Stomach (tissue), 8 donors: ENCODE measurements at regions not wholly inside any gene's neighbourhood (a gene's known extent, or its start where the extent isn't known, plus 50 kb on each side); places are given as distances from the start of the nearest gene placed in this dataset.

Source experiments
- DNase-seq, 2 donors: peaks; one replicate each; pipeline versions ENCODE4 v3.0.0 to v3.0.0-alpha.2; 2013 to 2019
- H3K27ac ChIP-seq, 5 donors: fragments of 200-600 bp in 4 of 5; sonication (generic) in 4 of 5; one replicate each; pipeline ENCODE4 v1.5.1; 2013 to 2019; ENCODE audit warnings: mild to moderate bottlenecking in 1 of 5, moderate library complexity in 1 of 5
- H3K27me3 ChIP-seq, 3 donors: fragments of 200-600 bp; sonication (generic); one replicate each; pipeline ENCODE4 v1.5.1; 2017 to 2019; ENCODE audit warnings: mixed run types in 1 of 3
- H3K36me3 ChIP-seq, 4 donors: fragments of 200-600 bp; sonication (generic); 1 replicate in 3 of 4; 2 replicates in 1 of 4; pipeline ENCODE4 v1.5.1; 2016 to 2019
- H3K4me1 ChIP-seq, 4 donors: fragments of 200-600 bp; sonication (generic); one replicate each; pipeline ENCODE4 v1.5.1; 2016 to 2019
- H3K4me3 ChIP-seq, 4 donors: fragments of 200-600 bp; sonication (generic) in 3 of 4; one replicate each; pipeline ENCODE4 v1.5.1; 2016 to 2019; ENCODE audit warnings: mild to moderate bottlenecking in 1 of 4
- H3K9me3 ChIP-seq, 4 donors: fragments of 200-600 bp; sonication (generic); one replicate each; pipeline ENCODE4 v1.5.1; 2016 to 2019
- CTCF ChIP-seq, 7 experiments: fragments of 450-650 bp in 4 of 7; fragments of 200-600 bp in 3 of 7; sonication (generic) in 3 of 7; IDR thresholded peaks; one replicate each; pipeline ENCODE4 v1.5.1; 2016 to 2019; ENCODE audit warnings: antibody characterized with exemption in 7 of 7, control low read depth in 2 of 7, mild to moderate bottlenecking in 1 of 7
- EP300 ChIP-seq: sonication (generic); formaldehyde crosslinking; IDR thresholded peaks from one replicate; pipeline ENCODE4 v1.6.1; 2017; ENCODE audit warnings: antibody characterized with exemption
- POLR2A ChIP-seq, 4 donors: fragments of 450-650 bp; IDR thresholded peaks; one replicate each; pipeline ENCODE4 v1.6.1; 2016; ENCODE audit warnings: antibody characterized with exemption in 4 of 4, control low read depth in 2 of 4, mild to moderate bottlenecking in 1 of 4, moderate library complexity in 1 of 4
- POLR2AphosphoS5 ChIP-seq, 3 donors: sonication (generic); formaldehyde crosslinking; IDR thresholded peaks; one replicate each; pipeline ENCODE4 v1.6.1; 2016; ENCODE audit warnings: antibody characterized with exemption in 3 of 3
- WGBS, 5 donors: extraction: QIAGEN DNeasy Blood & Tissue Kit in 3 of 5; methylation state at CpG; one replicate each; pipeline versions ENCODE4 v1.1.5 to v1.1.7; 2013 to 2018; 5-methylcytosine and 5-hydroxymethylcytosine counted together
- intact Hi-C: fragments of 100-400 bp; cut with DNase I; formaldehyde crosslinking; loops from one replicate; pipeline ENCODE4 v1.15.1; 2023; ENCODE audit warnings: low total_unique reads
- donor health status: healthy with polysubstance abuse.
- donor health status: Bipolar disorder and iron deficiency.
- donor health status: healthy.

- no peaks in the 10 kb centered on the region for H3K36me3 ChIP-seq
- H3K4me1 ChIP-seq = no peaks in the 10 kb centered on the region
- H3K9me3 ChIP-seq = no peaks in the 10 kb centered on the region
- intact Hi-C loops = no loop called here
- 34 to 52% (median 43%) methylated on average over 5 of the region's 5 CpGs for WGBS, 5 donors
- no peaks in the 10 kb centered on the region for H3K27me3 ChIP-seq
- TF ChIP-seq POLR2AphosphoS5 (IDR thresholded peaks at IDR 0.05) = no peak
- TF ChIP-seq POLR2A (IDR thresholded peaks at IDR 0.05) = no peak
- TF ChIP-seq EP300 = no peak
- TF ChIP-seq CTCF (IDR thresholded peaks at IDR 0.05) = no peak
- no peak overlapping the region for H3K4me3 ChIP-seq
- no peak overlapping the region for H3K27ac ChIP-seq
- DNase-seq = no peak
These were observed 373.5 kb downstream of the DSEL start for GRCh38 chr18:67143028-67143427.

GRCh38 chr18:67142604-67143003, 373.9 kb downstream of the DSEL start:
- Histone ChIP-seq H3K36me3 (no peaks in the 10 kb centered on the region), H3K4me3 (no peak overlapping the region), H3K9me3 (no peaks in the 10 kb centered on the region), H3K4me1 (no peaks in the 10 kb centered on the region), H3K27ac (no peak overlapping the region), H3K27me3 (no peaks in the 10 kb centered on the region)
- TF ChIP-seq POLR2AphosphoS5 (IDR thresholded peaks at IDR 0.05) (no peak), EP300 (no peak), CTCF (IDR thresholded peaks at IDR 0.05) (no peak), POLR2A (IDR thresholded peaks at IDR 0.05) (no peak)
- intact Hi-C loops = no loop called here
- 65 to 89% (median 87%) methylated on average over 5 of the region's 5 CpGs for WGBS, 5 donors
- DNase-seq = no peak

GRCh38 chr18:67140495-67140894, 376.0 kb downstream of the DSEL start:
- no peaks in the 10 kb centered on the region for H3K36me3 ChIP-seq
- 74 to 83% (median 80%) methylated on average over 2 of the region's 2 CpGs for WGBS, 5 donors
- no peak for DNase-seq
- H3K4me1 ChIP-seq = no peaks in the 10 kb centered on the region
- intact Hi-C loops = no loop called here
- no peak overlapping the region for H3K4me3 ChIP-seq
- no peaks in the 10 kb centered on the region for H3K9me3 ChIP-seq
- no peaks in the 10 kb centered on the region for H3K27me3 ChIP-seq
- TF ChIP-seq POLR2AphosphoS5 (IDR thresholded peaks at IDR 0.05) = no peak
- no peak for TF ChIP-seq POLR2A (IDR thresholded peaks at IDR 0.05)
- TF ChIP-seq CTCF (IDR thresholded peaks at IDR 0.05) = no peak
- TF ChIP-seq EP300 = no peak
- H3K27ac ChIP-seq = no peak overlapping the region

GRCh38 chr18:67139899-67140298, 376.6 kb downstream of the DSEL start:
- H3K9me3 ChIP-seq = no peaks in the 10 kb centered on the region
- intact Hi-C loops = no loop called here
- TF ChIP-seq POLR2AphosphoS5 (IDR thresholded peaks at IDR 0.05) (no peak), POLR2A (IDR thresholded peaks at IDR 0.05) (no peak), CTCF (IDR thresholded peaks at IDR 0.05) (no peak), EP300 (no peak)
- no peak overlapping the region for H3K4me3 ChIP-seq
- 35 to 61% (median 49%) methylated on average over 1 of the region's 1 CpG for WGBS, 5 donors
- no peak overlapping the region for H3K27ac ChIP-seq
- no peaks in the 10 kb centered on the region for H3K4me1 ChIP-seq
- H3K36me3 ChIP-seq = no peaks in the 10 kb centered on the region
- no peak for DNase-seq
- no peaks in the 10 kb centered on the region for H3K27me3 ChIP-seq
